Smooth muscle cell (in vitro differentiated cells): ENCODE measurements at regions not wholly inside any gene's neighbourhood (a gene's known extent, or its start where the extent isn't known, plus 50 kb on each side); places are given as distances from the start of the nearest gene placed in this dataset.

Experiments used
- DNase-seq: peaks from one replicate; lab custom pipeline; 2025; ENCODE audit not compliant: unreplicated experiment; lab: John Stamatoyannopoulos, UW
- H2AFZ ChIP-seq: fragments of 200-600 bp; sonication (generic); 2 replicates; pipeline ENCODE4 v1.6.0; 2016; ENCODE audit warnings: antibody characterized with exemption, low read depth, mild to moderate bottlenecking
- H3F3A ChIP-seq: fragments of 200-600 bp; sonication (generic); 2 replicates; pipeline ENCODE4 v1.6.0; 2017; ENCODE audit warnings: antibody characterized with exemption, low read depth
- H3K27ac ChIP-seq: fragments of 200-600 bp; sonication (generic); 2 replicates; pipeline ENCODE4 v1.5.1; 2016; ENCODE audit warnings: low read depth, mild to moderate bottlenecking
- H3K27me3 ChIP-seq: fragments of 200-600 bp; sonication (generic); 2 replicates; pipeline ENCODE4 v1.6.1; 2016; ENCODE audit warnings: low read depth, mild to moderate bottlenecking
- H3K36me3 ChIP-seq: fragments of 200-600 bp; sonication (generic); 2 replicates; pipeline ENCODE4 v1.5.1; 2016; ENCODE audit warnings: low read depth
- H3K4me1 ChIP-seq: fragments of 200-600 bp; sonication (generic); 2 replicates; pipeline ENCODE4 v1.5.1; 2016; ENCODE audit warnings: low read depth
- H3K4me2 ChIP-seq: fragments of 200-600 bp; sonication (generic); 2 replicates; pipeline ENCODE4 v1.6.0; 2016; ENCODE audit warnings: mild to moderate bottlenecking
- H3K4me3 ChIP-seq: fragments of 200-600 bp; sonication (generic); 2 replicates; pipeline ENCODE4 v1.5.1; 2016; ENCODE audit warnings: mild to moderate bottlenecking
- H3K79me2 ChIP-seq: fragments of 200-600 bp; sonication (generic); 2 replicates; pipeline ENCODE4 v1.6.0; 2016; ENCODE audit warnings: low read depth, mild to moderate bottlenecking
- H3K9ac ChIP-seq: fragments of 200-600 bp; sonication (generic); 2 replicates; pipeline ENCODE4 v1.6.0; 2016; ENCODE audit warnings: low read depth
- H3K9me3 ChIP-seq: fragments of 200-600 bp; sonication (generic); replicated peaks from 2 replicates; pipeline ENCODE4 v1.5.1; 2016; ENCODE audit warnings: low read depth
- H4K20me1 ChIP-seq: fragments of 200-600 bp; sonication (generic); 2 replicates; pipeline ENCODE4 v1.6.0; 2016; ENCODE audit warnings: low read depth
- WGBS: methylation state at CpG from one replicate; pipeline ENCODE4 v1.1.7; 2016; ENCODE audit warnings: low lambda C conversion rate; 5-methylcytosine and 5-hydroxymethylcytosine counted together
- TF ChIP-seq, protein P1 (sequence below): fragments of 200-600 bp; sonication (generic); IDR thresholded peaks from 2 replicates; pipeline ENCODE4 v1.5.1; 2017; ENCODE audit warnings: borderline replicate concordance, mild to moderate bottlenecking, antibody characterized with exemption; ENCODE audit not compliant: insufficient read depth, poor library complexity, severe bottlenecking

DNA sequence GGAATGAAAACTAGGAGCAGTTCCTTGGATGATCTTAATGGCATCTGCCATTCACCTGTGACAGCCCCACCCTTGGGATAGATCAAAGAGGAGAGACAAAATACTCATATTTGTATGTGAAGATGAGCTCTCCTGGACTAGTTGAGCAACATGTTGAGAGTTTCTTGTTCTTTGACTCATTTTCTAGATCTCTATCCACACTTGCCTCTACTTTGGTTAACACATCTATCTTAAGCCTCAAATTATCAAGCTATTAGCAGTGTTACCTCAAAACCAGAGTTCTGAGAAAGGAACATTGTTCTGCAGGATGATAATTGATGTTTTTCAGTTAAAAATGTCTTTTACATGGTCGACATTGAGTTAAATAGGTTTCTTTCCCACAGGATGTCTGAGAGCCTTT is 94.2 kb upstream of the TEX13D start:
- Histone ChIP-seq H3K9me3 (no peaks in the 10 kb centered on the region), H3K4me2 (no peak overlapping the region), H3K4me3 (no peak overlapping the region), H4K20me1 (no peaks in the 10 kb centered on the region), H2AFZ (no peak overlapping the region), H3K9ac (no peak overlapping the region), H3K36me3 (no peaks in the 10 kb centered on the region), H3K27ac (no peak overlapping the region), H3K4me1 (no peaks in the 10 kb centered on the region), H3K79me2 (no peaks in the 10 kb centered on the region), H3K27me3 (no peaks in the 10 kb centered on the region), H3F3A (no peaks in the 10 kb centered on the region)
- DNase-seq: no peak
- TF ChIP-seq, protein P1, sequence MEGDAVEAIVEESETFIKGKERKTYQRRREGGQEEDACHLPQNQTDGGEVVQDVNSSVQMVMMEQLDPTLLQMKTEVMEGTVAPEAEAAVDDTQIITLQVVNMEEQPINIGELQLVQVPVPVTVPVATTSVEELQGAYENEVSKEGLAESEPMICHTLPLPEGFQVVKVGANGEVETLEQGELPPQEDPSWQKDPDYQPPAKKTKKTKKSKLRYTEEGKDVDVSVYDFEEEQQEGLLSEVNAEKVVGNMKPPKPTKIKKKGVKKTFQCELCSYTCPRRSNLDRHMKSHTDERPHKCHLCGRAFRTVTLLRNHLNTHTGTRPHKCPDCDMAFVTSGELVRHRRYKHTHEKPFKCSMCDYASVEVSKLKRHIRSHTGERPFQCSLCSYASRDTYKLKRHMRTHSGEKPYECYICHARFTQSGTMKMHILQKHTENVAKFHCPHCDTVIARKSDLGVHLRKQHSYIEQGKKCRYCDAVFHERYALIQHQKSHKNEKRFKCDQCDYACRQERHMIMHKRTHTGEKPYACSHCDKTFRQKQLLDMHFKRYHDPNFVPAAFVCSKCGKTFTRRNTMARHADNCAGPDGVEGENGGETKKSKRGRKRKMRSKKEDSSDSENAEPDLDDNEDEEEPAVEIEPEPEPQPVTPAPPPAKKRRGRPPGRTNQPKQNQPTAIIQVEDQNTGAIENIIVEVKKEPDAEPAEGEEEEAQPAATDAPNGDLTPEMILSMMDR: no peak
- 42% methylated on average over 1 of the region's 1 CpG for WGBS

DNA sequence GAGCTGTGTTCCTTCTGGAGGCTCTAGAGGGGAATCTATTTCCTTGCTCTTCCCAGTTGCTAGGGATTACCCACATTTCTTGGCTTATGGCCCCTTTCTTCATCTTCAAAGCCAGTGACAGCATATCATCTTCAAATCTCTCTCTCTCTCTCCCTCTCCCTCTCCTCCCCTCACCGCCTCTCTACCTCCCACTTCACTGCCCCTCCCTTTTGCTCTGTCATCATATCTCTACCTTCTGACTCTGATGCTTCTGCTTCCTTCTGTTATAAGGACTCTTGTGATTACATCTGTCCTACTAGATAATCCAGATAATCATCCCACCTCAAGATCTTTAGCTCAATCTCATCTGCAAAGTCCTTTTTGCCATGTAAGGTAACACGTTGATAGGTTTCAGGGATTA is 93.1 kb upstream of the TEX13D start:
- TF ChIP-seq, protein P1: no peak
- H3K79me2 ChIP-seq: no peaks in the 10 kb centered on the region
- no peak for DNase-seq
- no peaks in the 10 kb centered on the region for H3K4me1 ChIP-seq
- no peaks in the 10 kb centered on the region for H3K27me3 ChIP-seq
- H3K27ac ChIP-seq: no peak overlapping the region
- WGBS: 64% methylated on average over 2 of the region's 2 CpGs
- H3K4me2 ChIP-seq: no peak overlapping the region
- no peaks in the 10 kb centered on the region for H3K36me3 ChIP-seq
- H3F3A ChIP-seq: no peaks in the 10 kb centered on the region
- no peaks in the 10 kb centered on the region for H3K9me3 ChIP-seq
- no peak overlapping the region for H3K9ac ChIP-seq
- no peak overlapping the region for H2AFZ ChIP-seq
- no peak overlapping the region for H3K4me3 ChIP-seq
- no peaks in the 10 kb centered on the region for H4K20me1 ChIP-seq

DNA sequence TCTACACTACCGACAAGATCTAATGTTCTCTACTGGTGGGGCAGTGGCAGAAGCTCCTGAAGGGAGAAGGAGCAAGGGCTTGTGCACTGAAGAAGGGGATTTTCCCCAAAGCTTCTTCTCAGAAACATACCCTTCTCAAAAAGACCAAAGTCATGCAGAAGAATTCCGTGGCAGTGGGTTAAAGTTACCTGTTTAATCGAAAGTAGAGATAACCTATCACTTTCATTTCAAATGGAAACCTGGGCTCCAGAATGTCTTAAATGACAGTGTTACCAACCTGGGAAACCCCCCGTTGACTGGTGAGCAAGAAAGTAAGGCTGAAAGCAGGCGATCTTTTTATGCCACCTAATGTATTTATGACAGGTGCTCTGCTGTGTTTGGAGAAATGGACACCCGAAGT is 92.5 kb upstream of the TEX13D start:
- Histone ChIP-seq H3K9me3 (no peaks in the 10 kb centered on the region), H4K20me1 (no peaks in the 10 kb centered on the region), H3K79me2 (no peaks in the 10 kb centered on the region), H3K27me3 (no peaks in the 10 kb centered on the region), H3K4me3 (no peak overlapping the region), H2AFZ (no peak overlapping the region), H3F3A (no peaks in the 10 kb centered on the region), H3K36me3 (no peaks in the 10 kb centered on the region), H3K4me1 (no peaks in the 10 kb centered on the region), H3K4me2 (no peak overlapping the region), H3K27ac (no peak overlapping the region), H3K9ac (no peak overlapping the region)
- WGBS: 80% methylated on average over 6 of the region's 6 CpGs
- DNase-seq: no peak
- TF ChIP-seq, protein P1: no peak

DNA sequence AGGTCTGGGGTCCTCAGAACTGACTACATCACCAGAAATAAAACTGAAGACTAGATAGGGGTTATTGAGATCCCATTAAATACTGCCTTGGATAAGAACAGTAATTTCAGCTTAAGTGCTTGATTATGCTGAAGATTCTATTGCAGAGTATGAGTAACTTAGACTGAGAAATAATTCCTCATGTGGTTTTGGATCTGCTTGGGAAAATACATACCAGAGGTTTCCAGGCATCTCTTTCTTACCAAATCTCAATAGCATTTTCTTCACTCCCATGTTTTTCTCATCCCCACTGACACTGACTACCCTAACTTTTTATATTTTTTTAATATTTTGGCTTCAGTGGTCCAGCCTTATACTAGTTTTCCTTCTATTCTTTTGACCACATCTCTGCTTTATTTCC is 92.0 kb upstream of the TEX13D start:
- Histone ChIP-seq H3F3A (no peaks in the 10 kb centered on the region), H3K27ac (no peak overlapping the region), H3K4me1 (no peaks in the 10 kb centered on the region), H3K9ac (no peak overlapping the region), H2AFZ (no peak overlapping the region), H3K4me2 (no peak overlapping the region), H3K4me3 (no peak overlapping the region), H3K27me3 (no peaks in the 10 kb centered on the region), H3K79me2 (no peaks in the 10 kb centered on the region), H3K36me3 (no peaks in the 10 kb centered on the region), H3K9me3 (no peaks in the 10 kb centered on the region), H4K20me1 (no peaks in the 10 kb centered on the region)
- TF ChIP-seq, protein P1: no peak
- DNase-seq: no peak
